Upper lobe of left lung (tissue), 4 donors: ENCODE measurements at regions not wholly inside any gene's neighbourhood (a gene's known extent, or its start where the extent isn't known, plus 50 kb on each side); places are given as distances from the start of the nearest gene placed in this dataset.

ENCODE experiments used
- POLR2A ChIP-seq, 4 donors: fragments of 450-650 bp; IDR thresholded peaks; one replicate each; pipeline ENCODE4 v1.5.1; 2016 to 2017; ENCODE audit warnings: antibody characterized with exemption in 4 of 4, mild to moderate bottlenecking in 2 of 4
- TF ChIP-seq, protein P1 (sequence below), 6 experiments: fragments of 450-650 bp in 4 of 6; fragments of 200-600 bp in 2 of 6; sonication (generic) in 2 of 6; IDR thresholded peaks; one replicate each; pipeline ENCODE4 v1.5.1; 2016 to 2019; ENCODE audit warnings: antibody characterized with exemption in 6 of 6

DNA sequence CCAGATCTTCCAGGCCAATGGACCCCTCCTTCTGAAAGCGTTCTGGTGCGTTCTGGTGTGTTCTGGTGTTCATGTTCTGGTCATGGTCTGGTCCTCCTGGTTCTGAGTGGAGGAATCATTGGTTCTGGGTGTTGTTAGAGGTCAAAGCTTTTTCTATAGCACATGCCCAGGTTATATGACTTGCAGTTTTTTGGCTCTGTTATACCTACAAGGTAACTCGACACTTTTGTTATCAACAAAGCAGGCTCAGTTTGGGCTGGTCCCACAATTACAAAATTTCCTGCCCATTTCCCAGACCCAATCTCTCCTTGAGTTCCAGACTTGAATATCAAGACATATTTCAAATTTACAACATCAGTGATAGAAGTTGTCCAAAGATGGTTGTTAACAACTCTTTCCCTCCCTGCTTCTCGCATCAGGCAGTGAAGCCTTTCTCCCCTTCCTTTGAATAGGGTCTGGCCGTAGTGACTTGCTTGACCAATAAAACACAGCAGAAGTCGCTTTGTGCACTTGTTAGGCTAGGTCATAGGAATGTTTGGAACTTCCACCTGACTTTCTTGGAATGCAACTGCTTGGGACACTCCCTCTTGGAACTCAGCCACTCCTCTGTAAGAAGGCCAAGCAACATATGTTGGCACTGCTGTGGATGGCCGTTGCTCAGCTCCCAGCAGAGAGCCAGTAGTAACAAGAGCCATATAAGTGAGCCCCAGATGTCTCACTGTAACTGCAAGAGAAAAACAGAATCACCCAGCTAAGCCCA lies 83.1 kb upstream of the STEAP1B start:
- TF ChIP-seq POLR2A (IDR thresholded peaks at IDR 0.05), result no peak
- TF ChIP-seq, protein P1, sequence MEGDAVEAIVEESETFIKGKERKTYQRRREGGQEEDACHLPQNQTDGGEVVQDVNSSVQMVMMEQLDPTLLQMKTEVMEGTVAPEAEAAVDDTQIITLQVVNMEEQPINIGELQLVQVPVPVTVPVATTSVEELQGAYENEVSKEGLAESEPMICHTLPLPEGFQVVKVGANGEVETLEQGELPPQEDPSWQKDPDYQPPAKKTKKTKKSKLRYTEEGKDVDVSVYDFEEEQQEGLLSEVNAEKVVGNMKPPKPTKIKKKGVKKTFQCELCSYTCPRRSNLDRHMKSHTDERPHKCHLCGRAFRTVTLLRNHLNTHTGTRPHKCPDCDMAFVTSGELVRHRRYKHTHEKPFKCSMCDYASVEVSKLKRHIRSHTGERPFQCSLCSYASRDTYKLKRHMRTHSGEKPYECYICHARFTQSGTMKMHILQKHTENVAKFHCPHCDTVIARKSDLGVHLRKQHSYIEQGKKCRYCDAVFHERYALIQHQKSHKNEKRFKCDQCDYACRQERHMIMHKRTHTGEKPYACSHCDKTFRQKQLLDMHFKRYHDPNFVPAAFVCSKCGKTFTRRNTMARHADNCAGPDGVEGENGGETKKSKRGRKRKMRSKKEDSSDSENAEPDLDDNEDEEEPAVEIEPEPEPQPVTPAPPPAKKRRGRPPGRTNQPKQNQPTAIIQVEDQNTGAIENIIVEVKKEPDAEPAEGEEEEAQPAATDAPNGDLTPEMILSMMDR (IDR thresholded peaks at IDR 0.05), result no peak
